GM21447 (cell line): ENCODE measurements at regions not wholly inside any gene's neighbourhood (a gene's known extent, or its start where the extent isn't known, plus 50 kb on each side); places are given as distances from the start of the nearest gene placed in this dataset.
"Not testable (repeated sequence)": the region's sequence is repeated elsewhere in the genome, so short reads cannot be mapped to it uniquely, and the experiment has no call there.

Source experiments
- ATAC-seq: cut with Tn5 transposase; IDR thresholded peaks from one replicate; pipeline ENCODE4 v1.9.1; 2021; ENCODE audit not compliant: unreplicated experiment

DNA sequence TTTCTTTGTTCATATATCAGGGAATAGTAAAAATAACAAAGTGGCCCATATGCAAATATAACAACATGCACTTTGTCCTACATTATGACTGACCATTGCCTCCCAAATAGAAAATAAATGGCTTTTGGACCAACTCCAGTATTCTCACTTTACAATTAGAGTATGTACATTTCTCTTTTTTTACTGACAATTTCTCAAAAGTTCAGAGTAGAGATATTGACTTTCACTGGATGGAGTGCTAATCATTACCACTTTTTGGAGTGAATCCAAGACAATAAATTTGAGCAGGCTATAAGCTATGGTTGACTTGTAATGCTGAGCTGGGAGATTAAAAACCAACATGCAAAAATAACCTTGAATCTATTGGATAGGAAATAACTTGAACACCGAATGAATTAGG is 987.4 kb downstream of the SUCLG1 start:
- ATAC-seq, result no peak

DNA sequence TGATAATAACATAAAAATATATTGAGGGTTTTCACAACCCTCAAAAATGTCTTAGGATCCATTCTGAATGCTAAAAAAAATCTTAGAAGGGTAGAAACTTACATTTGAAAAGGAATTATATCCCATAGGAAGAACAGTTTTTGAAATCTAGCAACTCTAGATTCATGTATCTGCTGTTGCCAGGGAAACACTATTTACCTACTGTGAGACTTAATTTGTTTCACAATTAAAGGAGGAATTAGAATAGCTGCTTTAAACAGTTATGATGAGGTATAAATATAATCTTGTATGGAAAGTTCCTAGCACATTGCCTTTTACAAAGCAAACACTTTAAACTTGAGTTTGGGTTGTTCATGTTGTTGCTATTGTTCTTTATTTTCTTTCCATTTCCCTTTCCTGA is 988.2 kb downstream of the SUCLG1 start:
- no peak for ATAC-seq

DNA sequence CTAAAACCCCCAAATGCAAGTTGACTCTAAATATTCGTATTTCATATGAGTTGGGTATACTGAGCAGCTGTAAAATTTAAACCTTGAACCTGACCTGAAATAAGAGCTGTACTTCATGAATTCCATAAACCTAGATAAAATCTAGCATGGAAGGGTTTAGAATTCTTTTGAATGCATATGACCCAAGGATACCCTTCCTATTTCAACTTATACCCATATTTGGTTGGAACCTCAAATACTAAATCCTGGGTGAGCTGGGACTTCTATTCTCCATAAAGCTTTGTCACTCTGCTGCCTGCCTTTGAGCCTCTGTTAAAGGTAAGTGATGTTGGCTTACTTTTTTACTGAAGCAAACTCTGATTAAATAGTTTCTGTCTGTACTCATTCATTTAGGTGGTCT is 994.6 kb downstream of the SUCLG1 start:
- no peak for ATAC-seq

DNA sequence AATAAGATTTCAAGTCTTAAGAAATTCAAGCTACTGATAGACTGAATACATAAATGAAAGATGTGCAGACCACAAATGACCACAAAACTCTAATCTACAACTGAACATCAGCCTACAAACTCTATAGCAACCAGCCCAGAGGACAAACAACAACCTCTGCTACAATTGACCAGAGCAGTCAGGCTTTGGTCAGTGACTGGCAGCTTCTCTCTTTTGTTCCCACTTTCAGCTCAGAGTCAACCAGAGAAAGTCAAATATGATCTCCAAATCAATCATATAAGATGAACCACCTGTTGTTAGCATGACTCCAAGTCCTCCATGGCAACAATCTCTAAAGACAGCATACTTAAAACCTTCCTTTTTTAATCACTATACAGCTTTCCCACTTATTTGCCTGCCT is 996.2 kb downstream of the SUCLG1 start:
- ATAC-seq, result no peak

DNA sequence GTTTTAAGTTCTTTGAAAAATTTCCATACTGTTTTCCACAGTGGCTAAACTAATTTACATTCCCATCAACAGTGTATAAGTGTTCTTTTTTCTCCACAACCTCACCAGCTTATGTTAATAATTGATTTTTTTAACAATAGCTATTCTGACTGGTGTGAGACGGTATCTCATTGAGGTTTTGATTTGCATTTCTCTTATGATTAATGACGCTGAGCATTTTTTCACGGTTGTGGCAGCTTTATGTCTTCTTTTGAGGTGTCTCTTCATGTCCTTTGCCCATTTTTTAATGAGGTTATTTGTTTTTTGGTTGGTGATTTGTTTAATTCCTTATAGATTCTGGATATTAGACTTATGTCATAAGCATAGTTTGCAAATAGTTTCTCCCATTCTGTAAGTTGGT is 997.9 kb downstream of the SUCLG1 start:
- ATAC-seq, result no peak

DNA sequence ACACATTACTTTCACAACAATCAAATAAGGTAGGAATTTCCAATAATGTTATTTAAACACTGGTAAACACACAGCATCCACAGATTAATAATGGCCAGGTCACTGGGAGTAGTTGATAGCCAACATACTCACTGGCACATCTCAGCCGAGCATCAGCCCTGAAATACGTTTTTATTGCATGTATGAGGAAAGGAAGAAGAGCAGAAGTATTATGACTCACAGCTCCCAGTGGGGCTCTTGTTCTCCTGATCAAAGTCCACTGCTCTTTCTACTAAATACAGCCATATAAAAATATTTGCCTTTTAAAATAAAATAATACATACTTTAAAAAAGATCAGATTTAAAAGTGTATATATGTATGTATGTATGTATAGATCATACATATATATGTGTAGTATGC is 999.6 kb downstream of the SUCLG1 start:
- ATAC-seq, result no peak

DNA sequence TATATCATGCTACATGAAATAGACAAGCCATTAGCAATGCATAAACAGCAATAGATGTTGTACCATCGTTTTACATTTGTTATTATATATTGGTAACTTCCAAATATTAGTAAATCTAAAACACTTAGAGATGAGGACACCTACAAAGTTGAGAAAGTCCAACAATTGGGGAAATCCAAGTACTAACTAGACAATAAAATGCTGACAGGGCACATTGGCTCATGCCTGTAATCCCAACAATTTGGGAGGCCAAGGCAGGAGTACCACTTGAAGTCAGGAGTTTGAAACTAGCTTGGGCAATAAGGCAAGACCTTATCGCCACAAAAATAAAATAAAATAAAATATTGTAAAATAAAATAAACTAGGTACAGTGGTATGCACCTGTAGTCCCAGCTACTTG is 1023.1 kb downstream of the SUCLG1 start:
- ATAC-seq, result no peak

DNA sequence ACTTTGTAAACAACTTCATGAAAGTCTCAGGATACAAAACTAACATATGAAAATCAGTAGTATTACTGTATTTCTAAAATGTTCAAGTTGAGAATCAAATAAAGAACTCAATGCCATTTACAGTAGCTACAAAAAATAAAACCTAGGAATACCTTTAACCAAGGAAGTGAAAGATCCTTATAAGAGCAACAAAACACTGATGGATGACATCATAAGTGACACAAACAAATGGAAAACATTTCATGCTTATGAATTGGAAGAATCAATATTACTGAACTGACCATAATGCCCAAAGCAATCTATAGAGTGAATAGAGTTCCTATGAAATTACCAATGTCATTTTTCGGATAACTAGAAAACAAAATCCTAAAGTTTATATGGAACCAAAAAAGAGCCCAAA is 1038.1 kb downstream of the SUCLG1 start:
- ATAC-seq, result no peak

DNA sequence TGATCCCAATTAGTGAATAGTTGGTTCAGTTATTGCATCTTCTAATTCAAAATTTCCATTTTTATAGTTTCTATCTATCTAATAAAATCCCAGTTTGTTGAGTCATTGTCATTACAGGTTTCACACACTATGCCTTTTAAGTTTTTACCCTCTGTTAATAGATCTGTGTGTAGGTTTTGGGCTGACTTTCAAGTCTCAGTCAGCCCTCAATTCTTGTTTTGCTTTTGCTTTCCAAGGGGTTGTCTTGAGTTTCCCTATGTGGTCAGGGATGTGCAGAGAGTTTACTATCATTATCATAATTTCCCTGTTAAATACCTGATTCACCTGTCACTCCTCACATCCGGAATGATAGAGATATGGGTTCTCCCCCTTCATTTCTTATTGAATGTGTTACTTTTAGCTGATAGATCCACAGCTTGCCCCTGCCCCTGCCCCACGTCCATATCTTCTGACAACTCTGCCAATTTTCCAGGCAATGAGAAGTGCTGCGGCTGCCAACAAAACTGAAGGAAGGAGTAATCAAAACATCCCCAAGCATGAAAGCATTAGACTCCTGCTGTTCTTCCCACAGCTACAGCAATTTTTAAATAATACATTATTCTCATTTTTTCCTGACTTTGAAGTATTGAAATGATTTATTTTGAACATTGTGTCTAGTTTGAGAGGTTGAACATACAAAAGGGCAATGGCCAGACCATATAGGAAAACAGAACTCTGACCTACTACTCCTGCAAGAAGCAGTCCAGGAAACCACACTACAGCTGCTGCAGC is 1064.8 kb downstream of the SUCLG1 start:
- no peak for ATAC-seq

DNA sequence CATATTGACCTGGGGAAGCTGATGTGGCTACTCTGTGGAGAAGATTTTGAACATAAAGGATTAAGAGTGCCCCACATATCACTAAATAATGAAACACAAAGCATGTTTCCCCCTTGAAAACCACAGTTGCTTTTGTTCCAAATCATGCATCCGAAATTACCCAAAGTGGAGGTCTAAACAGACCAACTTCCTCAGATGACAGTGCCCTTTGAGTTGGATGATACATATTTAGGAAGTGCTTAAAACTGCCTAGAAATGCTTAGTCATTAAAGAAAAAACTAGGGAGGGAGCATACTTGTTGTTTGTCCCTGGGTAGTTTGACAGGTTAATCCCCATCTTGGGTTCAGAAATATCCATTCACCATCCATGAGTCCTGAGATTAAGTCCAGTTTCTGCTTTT is 1070.3 kb downstream of the SUCLG1 start:
- no peak for ATAC-seq

DNA sequence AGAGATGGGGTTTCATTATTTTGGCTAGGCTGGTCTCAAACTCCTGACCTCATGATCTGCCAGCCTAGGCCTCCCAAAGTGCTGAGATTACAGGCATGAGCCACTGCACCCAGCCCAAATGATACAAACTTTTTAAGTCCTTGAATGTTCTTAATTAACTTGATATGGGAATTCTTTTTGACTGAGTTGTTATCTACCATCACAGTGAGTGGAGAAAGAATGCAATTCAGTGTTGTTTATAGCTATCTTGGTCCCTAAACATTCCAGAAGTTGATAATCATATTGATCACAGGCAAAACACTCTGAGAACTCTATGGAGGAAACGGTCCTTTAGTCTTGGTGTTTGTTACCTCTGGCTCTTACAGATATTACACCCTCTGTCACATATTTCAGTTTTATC is 1072.5 kb downstream of the SUCLG1 start:
- ATAC-seq, result no peak

DNA sequence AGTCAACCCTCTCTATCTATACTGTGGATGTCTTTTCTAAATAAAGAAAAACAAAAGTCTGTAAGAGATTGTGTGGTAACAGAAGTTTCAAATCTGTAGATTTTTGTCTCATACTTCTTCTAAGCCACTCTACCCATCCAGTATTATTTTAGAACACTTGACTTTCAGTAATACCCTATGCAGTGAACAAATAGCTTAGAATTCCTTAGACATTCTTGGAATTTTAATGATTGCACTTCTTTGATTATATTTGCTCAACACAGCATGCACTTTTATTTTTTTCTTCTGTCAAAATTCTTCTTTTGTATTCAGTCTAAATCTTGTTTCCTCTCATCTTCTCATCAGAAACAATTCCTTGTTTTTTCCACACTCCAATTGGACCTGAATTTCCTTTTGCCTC is 1080.2 kb downstream of the SUCLG1 start:
- ATAC-seq, result no peak

DNA sequence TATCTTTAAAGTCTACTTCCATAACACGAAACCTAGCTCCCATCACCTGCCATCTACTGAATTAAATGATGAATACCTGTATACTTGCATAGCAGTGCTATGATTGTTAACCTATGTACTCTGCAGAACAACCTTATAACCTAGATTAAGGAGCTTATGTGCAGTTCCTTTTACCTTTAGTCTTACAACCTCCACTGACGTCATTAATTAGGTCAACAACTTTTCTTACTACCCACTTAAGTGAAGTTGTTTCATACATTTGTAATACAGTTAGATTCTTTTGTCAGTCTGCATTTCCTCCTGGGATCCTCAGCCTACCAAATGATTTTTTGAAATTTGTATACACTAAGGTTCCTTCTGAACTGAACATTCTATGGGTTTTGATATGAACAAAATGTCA is 1082.3 kb downstream of the SUCLG1 start:
- ATAC-seq, result no peak

DNA sequence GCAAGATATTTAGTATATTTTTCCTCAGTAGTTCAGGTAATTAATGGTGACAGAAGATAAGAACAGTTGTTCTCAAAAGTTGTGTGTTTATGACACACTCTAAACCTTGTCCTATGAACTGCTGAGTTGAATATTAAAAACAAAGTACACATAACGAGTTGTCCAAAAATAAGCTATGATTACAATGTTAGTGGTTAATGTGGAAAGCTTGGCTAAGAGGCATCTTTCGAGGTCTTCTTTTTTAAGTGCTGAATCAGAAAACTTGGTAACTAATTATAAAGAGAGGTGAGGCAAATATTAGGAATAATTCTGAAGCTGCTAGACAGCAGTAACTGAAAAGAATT is 1088.7 kb downstream of the SUCLG1 start:
- no peak for ATAC-seq

DNA sequence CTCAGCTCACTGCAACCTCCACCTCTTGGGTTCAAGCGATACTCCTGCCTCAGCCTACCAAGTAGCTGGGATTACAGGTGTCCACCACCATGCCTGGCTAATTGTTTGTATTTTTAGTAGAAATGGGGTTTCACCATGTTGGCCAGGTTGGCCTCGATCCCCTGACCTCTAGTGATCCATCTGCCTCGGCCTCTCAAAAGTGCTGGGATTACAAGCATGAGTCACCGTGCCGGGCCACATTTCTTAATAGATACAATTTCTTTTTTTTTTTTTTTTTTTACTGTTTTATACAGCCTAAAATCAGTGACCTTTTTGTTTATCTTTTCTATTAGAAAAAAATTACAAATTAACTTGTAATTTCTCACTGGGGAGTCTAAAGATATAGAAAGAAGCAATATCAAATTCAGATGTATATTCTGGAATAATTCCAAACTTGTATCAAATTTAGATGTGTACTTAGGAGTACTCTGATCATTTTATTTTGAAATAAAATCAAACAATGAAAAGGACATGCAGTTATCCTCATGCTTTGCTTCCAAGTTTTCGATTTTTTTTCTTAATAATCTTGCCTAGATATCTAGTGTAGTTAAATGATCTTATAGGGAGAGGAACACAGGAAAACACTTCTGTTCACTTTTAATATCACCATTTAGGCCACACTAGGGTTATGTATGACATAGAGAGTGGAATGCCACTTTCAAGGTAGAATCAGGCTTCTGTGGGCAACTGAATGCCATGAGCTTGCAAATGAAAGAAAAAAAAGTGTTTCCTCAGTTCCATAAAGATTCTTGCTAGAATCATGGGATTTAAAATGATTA is 1089.3 kb downstream of the SUCLG1 start:
- ATAC-seq, result no peak

DNA sequence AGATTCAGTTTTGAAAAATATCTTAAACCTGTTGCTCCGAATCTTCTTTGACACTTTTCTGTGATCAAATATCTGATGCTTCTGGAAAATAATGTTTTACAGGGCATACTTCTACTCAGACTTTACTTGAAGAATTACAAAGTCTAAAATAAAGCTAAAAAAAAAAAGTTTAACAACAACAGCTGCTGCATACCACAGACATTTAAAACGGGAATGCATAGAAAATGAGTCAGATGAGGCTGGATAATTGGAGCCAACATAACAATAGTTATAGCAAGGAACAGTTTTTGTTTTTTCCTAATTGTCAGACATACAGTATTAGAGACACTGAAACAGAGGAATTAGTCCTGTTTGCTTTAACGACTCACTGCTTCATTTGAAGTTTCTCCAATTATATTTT is 1090.2 kb downstream of the SUCLG1 start:
- no peak for ATAC-seq

DNA sequence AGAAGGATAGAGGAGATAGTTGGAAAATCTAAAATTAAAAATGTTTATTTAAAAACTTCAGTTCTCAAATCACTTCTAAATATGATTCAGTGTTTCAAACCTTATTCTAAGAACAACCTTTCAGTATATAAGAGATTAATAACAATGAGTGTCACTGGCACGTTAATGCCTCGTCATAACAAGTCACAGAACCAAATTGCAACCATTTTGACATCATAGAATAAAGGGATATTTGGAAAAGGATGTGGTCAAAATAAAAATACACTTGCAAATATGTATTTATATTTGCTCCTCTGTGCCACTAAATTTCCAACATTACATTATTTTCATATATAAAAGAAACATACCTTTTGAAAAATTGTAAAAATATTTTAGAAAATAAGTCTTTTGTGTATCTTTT is 1090.6 kb downstream of the SUCLG1 start:
- no peak for ATAC-seq

DNA sequence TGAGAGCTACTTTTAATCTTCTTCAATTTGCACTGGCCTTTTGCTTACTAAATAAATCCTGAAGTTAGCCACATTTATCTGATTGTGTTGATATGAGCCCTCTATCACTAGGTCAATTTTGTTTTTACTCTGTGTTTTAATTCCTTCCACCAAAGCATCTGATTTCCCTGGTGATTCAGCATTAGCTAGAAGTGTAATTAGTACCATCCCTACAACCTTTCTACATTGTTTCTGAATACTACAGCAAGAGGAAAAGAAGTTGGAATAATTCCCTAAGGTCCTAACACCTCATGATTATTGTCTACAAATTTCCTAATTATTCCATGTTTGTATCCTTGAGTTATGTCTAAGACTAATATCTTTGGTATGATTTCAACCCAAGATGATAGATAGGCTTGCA is 1093.6 kb downstream of the SUCLG1 start:
- ATAC-seq, result no peak

DNA sequence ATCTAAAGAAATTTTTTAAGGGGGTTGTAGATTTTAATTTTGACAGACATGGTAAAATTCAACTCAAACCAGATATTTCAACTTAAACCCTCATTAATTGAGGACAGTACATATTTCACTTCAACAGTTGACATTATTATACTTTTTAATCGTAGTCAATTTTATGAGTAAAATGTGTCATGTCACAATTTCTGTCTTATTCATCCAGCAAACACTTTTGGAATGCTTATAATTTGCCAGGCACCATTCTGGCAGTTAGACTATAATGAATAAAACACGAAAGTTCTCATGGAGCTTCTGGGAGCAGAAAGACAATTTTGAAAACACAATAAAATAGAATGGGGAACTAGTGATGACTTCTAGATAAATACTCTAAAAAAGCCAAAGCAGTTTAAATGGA is 1094.8 kb downstream of the SUCLG1 start:
- no peak for ATAC-seq

DNA sequence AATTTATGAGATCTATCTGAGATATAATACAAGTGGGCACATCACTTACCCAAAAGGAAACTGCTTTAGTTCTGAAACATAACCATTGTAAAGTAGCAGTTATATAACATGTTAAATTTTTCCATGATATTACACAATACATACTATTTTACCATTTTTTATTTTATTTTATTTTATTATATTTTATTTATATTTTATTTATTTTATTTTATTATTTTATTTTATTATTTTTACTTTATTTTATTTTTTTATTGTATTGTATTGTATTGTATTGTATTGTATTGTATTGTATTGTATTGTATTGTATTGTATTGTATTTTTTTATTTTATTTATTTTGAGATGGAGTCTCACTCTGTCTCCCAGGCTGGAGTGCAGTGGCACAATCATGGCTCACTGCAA is 1095.9 kb downstream of the SUCLG1 start:
- not testable (repeated sequence) for ATAC-seq

DNA sequence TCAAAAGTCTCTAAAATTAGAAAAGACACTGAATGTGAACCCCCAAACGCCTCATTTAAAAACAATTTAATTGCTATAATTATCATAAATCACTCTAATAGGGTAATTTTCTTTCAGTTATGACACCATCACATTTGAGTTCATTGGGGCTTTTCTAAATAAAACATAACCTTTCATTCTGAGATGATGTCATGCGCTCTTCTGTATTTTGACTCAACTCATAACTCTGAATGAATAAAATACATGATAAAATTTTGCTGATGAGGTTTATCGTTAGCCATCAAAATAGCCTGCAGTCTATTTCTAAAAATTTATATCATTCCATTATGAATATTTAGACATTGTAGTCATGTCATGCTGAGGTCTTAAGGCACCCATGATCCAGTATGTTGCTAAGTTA is 1099.7 kb downstream of the SUCLG1 start:
- ATAC-seq, result no peak

DNA sequence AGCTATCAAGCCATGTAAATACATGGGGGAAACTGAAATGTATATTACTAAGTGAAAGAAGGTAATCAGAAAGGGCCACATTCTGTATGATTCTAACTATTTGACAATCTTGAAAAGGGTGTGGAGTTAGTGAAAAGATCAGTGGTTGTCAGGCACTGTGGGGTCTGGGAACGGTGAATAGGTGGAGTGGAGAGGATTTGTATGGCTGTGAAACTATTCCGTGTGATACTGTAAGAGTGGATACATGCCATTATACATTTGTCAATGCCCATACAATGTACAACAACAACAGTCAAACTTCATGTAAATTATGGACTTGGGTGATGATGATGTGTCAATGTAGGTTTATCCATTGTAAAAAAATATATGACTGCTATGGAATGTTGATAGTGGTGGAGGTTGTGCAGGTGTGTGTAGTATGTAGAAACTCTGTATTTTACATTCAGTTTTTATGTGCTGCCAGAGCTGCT is 1116.2 kb downstream of the SUCLG1 start:
- no peak for ATAC-seq

DNA sequence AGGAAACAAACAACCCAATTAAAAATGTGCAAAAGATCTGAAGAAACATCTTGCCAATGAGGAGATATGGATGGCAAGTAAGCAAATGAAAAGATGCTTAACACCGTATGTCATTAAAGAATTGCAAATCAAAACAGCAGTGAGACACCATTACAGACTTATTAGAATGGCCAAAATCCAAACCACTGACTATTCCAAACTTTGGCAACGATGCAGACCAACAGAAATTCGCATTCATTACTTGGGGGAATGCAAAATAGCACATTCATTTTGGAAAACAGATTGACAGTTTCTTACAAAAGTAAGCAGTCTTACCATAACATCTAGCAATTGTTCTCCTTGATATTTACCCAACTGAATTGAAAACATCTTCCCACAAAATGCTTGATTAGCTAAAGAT is 1118.7 kb downstream of the SUCLG1 start:
- no peak for ATAC-seq
